ENCODE measurements at regions not wholly inside any gene's neighbourhood (a gene's known extent, or its start where the extent isn't known, plus 50 kb on each side); places are given as distances from the start of the nearest gene placed in this dataset.

DNA sequence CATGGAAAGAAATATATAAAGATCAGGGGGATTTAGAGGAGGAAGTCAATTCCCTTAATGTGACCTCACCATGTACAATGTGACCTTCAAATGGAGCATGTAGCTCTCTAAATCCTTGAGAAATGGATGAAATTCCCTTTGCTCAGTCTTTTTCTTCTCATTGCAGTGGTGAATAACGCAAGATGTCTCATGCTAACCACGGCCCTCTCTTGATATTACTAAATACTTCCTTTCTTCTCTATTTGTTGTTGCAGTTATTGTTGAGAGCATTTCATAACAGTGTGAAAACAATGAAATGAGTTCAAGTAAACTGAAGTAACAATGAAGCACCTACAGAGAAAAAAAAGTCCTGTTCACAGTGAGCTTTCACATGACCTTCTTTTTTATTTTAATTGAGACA, 55.6 kb downstream of the ZNF281 start:
- no peak overlapping the region for H3K27ac ChIP-seq (ENCODE audit: low read length)
- peaks cover 5% of the 10 kb centered on the region for H3K4me1 ChIP-seq (ENCODE audit: control insufficient read depth, low read depth, low read length)
- no peak overlapping the region for H3K4me3 ChIP-seq (ENCODE audit: low read length)
- no peaks in the 10 kb centered on the region for H3K9me3 ChIP-seq (ENCODE audit: control insufficient read depth, low read depth, low read length)
- H3K27me3 ChIP-seq (ENCODE audit: control insufficient read depth, insufficient read depth, low read length) = no peaks in the 10 kb centered on the region
- no peak overlapping the region for H3K9ac ChIP-seq (ENCODE audit: low read length)
- no peaks in the 10 kb centered on the region for H3K36me3 ChIP-seq (ENCODE audit: control insufficient read depth, low read depth, low read length)

DNA sequence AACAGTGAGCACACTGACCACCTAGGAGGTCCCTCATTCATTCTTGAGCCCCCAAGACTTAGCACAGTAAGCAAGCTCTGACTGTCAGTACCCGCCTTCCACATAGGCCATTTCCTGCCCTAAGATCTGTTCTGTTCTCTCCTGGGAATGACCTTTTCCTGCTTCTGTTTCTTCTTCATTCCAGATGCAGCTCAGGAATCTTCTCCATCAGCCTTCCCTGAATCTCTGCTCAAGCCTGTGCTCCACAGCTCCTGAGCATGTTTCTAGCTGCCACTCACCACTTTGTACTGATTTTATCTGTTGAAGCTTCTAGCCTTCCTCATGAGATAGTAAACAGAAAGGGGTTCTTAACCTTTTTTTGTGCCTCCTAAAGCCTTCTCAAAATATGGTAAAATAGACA, 56.6 kb downstream of the ZNF281 start:
- H3K9me3 ChIP-seq (ENCODE audit: control insufficient read depth, low read depth, low read length) = no peaks in the 10 kb centered on the region
- H3K36me3 ChIP-seq (ENCODE audit: control insufficient read depth, low read depth, low read length) = no peaks in the 10 kb centered on the region
- H3K9ac ChIP-seq (ENCODE audit: low read length) = no peak overlapping the region
- H3K27ac ChIP-seq (ENCODE audit: low read length) = no peak overlapping the region
- no peak overlapping the region for H3K4me3 ChIP-seq (ENCODE audit: low read length)
- H3K27me3 ChIP-seq (ENCODE audit: control insufficient read depth, insufficient read depth, low read length) = no peaks in the 10 kb centered on the region
- H3K4me1 ChIP-seq (ENCODE audit: control insufficient read depth, low read depth, low read length) = peaks cover 5% of the 10 kb centered on the region

DNA sequence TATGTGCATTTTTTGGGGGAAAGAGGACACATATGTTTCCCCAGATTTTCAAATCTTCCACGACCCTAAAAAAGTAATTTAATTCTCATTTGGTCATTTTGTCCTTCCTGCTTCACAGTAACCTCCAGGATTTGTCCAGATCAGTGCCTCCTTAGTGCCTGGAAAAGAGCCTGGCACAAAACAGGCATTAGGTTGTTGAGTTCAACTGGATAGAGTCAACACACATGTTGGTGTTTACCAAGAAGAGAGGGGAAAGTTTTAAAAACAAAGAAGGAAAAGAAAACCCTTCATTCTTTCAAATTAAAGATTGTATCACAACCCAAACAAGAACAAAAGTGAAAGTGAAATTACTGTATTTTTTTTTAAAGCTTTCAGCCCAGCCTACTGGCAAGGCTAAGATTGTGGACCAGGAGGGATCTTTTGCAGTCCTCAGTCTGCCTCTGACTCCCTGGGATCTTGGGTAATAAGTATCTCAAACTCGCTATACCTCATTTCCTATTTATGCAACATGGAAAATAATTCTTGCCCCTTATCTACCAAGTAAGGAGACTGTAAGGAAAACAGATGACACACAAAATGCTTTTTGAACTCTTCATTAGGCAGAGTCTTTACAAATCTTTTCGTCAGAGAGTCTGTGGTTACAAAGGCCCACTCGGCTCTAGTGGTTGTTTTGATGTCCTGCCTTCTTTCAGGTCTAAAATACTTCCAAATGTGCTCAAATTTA, 57.8 kb downstream of the ZNF281 start:
- Histone ChIP-seq H3K4me3 (ENCODE audit: low read length) (no peak overlapping the region), H3K36me3 (ENCODE audit: control insufficient read depth, low read depth, low read length) (no peaks in the 10 kb centered on the region), H3K27me3 (ENCODE audit: control insufficient read depth, insufficient read depth, low read length) (no peaks in the 10 kb centered on the region), H3K27ac (ENCODE audit: low read length) (no peak overlapping the region), H3K4me1 (ENCODE audit: control insufficient read depth, low read depth, low read length) (peaks cover 5% of the 10 kb centered on the region), H3K9me3 (ENCODE audit: control insufficient read depth, low read depth, low read length) (no peaks in the 10 kb centered on the region), H3K9ac (ENCODE audit: low read length) (no peak overlapping the region)

DNA sequence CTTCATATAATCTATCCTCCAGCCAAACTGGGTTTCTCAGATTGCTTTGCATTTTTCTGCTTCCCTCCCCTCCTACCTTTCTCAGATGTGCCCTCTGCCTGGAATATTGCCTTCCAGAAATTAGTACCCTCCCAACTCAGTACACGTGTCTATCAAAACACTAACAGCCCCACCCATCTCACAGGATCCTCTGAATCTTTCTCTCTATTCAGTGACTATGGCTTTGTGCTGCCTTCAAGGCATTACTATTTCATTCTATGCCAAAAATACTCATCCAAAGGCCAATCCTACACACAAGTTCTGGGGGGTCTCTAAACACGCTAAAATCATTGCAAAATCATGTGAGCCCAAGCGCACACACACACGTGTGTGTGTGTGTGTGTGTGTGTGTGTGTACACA, 58.4 kb downstream of the ZNF281 start:
- no peaks in the 10 kb centered on the region for H3K27me3 ChIP-seq (ENCODE audit: control insufficient read depth, insufficient read depth, low read length)
- no peaks in the 10 kb centered on the region for H3K36me3 ChIP-seq (ENCODE audit: control insufficient read depth, low read depth, low read length)
- H3K9me3 ChIP-seq (ENCODE audit: control insufficient read depth, low read depth, low read length) = no peaks in the 10 kb centered on the region
- peaks cover 5% of the 10 kb centered on the region for H3K4me1 ChIP-seq (ENCODE audit: control insufficient read depth, low read depth, low read length)
- no peak overlapping the region for H3K27ac ChIP-seq (ENCODE audit: low read length)
- no peak overlapping the region for H3K4me3 ChIP-seq (ENCODE audit: low read length)
- H3K9ac ChIP-seq (ENCODE audit: low read length) = no peak overlapping the region

DNA sequence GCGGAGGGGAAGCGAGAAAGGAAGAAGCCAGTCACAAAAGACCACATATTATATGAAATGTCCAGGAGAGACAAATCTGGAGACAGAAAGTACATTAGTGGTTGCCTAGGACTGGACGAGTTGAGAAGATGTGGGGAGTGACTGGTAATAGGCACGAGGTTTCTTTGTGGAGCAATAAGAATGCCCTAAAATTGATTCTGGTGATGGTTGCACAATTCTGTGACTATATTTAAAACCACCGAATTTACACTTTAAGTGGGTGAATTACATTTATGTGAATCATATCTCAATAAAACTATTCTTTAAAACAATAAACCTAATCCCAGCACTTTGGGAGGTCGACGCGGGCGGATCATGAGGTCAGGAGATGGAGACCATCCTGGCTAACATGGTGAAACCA, 63.1 kb downstream of the ZNF281 start:
- Histone ChIP-seq H3K9ac (ENCODE audit: low read length) (no peak overlapping the region), H3K4me3 (ENCODE audit: low read length) (no peak overlapping the region), H3K27me3 (ENCODE audit: control insufficient read depth, insufficient read depth, low read length) (no peaks in the 10 kb centered on the region), H3K27ac (ENCODE audit: low read length) (no peak overlapping the region), H3K9me3 (ENCODE audit: control insufficient read depth, low read depth, low read length) (no peaks in the 10 kb centered on the region), H3K36me3 (ENCODE audit: control insufficient read depth, low read depth, low read length) (no peaks in the 10 kb centered on the region), H3K4me1 (ENCODE audit: control insufficient read depth, low read depth, low read length) (no peaks in the 10 kb centered on the region)

DNA sequence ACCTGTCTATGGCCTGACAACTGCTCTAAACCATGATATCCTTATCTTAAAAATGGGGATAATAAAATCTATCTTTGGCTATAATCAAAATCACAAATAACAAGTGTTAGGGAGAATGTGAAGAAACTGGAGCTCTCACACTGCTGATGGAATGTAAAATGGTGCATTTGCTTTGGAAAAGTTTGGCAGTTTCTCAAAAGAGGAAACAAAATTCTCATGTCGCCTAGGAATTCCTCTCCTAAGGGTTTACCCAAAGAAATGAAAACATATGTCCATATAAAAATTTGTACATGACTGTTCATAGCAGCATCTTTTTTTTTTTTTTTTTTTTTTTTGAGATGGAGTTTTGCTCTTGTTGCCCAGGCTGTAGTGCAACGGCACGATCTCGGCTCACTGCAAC, 64.3 kb downstream of the ZNF281 start:
- peaks cover 6% of the 10 kb centered on the region for H3K4me1 ChIP-seq (ENCODE audit: control insufficient read depth, low read depth, low read length)
- H3K4me3 ChIP-seq (ENCODE audit: low read length) = no peak overlapping the region
- no peak overlapping the region for H3K27ac ChIP-seq (ENCODE audit: low read length)
- no peaks in the 10 kb centered on the region for H3K9me3 ChIP-seq (ENCODE audit: control insufficient read depth, low read depth, low read length)
- H3K27me3 ChIP-seq (ENCODE audit: control insufficient read depth, insufficient read depth, low read length) = no peaks in the 10 kb centered on the region
- H3K36me3 ChIP-seq (ENCODE audit: control insufficient read depth, low read depth, low read length) = no peaks in the 10 kb centered on the region
- H3K9ac ChIP-seq (ENCODE audit: low read length) = no peak overlapping the region

DNA sequence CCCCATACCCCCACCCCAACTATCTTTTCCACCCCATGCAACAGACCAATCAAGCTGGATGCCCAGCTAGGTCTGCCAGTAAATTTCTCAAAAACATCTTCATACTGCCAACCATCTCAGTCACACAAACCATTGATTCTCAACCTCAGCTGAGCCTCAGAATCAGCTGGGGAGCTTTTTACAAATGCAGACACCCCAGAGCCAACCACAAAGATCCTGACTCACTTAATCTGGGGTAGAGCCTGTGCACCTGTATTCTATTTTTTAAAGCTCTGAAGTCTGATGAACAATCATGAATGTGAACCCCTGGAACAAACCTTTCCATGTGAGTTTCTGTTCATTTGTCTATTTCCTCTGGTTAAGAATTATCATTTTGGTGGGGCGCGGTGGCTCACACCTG, 66.0 kb downstream of the ZNF281 start:
- peaks cover 6% of the 10 kb centered on the region for H3K4me1 ChIP-seq (ENCODE audit: control insufficient read depth, low read depth, low read length)
- H3K36me3 ChIP-seq (ENCODE audit: control insufficient read depth, low read depth, low read length) = no peaks in the 10 kb centered on the region
- no peak overlapping the region for H3K27ac ChIP-seq (ENCODE audit: low read length)
- no peak overlapping the region for H3K9ac ChIP-seq (ENCODE audit: low read length)
- H3K27me3 ChIP-seq (ENCODE audit: control insufficient read depth, insufficient read depth, low read length) = no peaks in the 10 kb centered on the region
- no peaks in the 10 kb centered on the region for H3K9me3 ChIP-seq (ENCODE audit: control insufficient read depth, low read depth, low read length)
- no peak overlapping the region for H3K4me3 ChIP-seq (ENCODE audit: low read length)

DNA sequence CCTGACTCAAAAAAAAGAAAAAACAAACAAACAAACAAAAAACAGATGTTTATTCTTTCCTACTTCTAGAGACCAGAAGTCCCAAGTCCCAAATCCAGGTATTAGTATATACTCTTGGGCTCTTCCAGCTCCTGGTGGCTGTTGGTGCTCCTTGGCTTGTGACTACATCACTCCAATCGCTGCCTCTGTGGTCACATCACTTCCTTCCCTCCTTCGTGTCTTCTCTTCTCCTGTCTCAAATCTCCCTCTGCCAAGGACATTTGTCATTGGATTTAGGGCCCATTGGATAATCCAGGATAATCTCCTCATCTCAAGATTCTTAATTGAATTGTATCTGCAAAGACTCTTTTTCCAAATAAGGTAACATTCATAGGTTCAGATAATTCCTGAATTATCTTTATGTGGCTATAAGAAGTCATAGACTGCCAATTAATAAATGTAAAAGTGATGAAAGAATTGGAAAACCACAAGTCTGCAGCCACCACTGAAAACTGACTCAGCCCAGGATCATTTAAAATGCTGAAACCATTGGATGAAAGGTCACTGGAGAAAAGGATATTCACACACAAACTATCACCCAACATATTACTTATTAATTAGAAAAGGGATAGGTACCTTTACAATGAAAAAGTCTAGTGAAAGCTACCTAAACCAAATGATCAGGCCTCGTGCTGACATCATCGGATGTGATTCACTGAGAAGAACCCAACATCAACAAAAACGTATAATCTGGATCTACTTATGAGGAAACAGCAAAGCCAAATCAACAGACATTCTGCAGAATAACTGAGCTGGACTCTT, 67.1 kb downstream of the ZNF281 start:
- H3K4me3 ChIP-seq (ENCODE audit: low read length) = no peak overlapping the region
- no peaks in the 10 kb centered on the region for H3K9me3 ChIP-seq (ENCODE audit: control insufficient read depth, low read depth, low read length)
- H3K27ac ChIP-seq (ENCODE audit: low read length) = no peak overlapping the region
- H3K27me3 ChIP-seq (ENCODE audit: control insufficient read depth, insufficient read depth, low read length) = no peaks in the 10 kb centered on the region
- no peaks in the 10 kb centered on the region for H3K36me3 ChIP-seq (ENCODE audit: control insufficient read depth, low read depth, low read length)
- H3K9ac ChIP-seq (ENCODE audit: low read length) = no peak overlapping the region
- peaks cover 6% of the 10 kb centered on the region for H3K4me1 ChIP-seq (ENCODE audit: control insufficient read depth, low read depth, low read length)

DNA sequence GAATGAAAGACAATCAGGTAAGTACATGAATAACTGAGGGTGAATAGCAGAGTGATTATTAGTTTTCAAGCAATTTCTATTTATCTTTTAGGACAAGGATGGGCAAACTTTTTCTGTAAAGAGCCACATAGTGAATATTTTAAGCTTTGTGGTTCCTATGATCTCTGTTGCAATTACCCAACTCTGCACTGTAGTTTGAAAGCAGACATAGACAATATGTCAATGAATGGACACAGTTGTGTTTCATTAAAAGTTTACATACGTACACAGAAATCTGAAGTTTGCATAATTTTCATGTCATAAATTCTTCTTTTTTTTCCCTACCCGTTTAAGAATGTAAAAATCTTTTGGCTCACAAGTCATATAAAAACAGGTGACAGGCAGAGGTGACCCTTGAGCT, 71.4 kb downstream of the ZNF281 start:
- Histone ChIP-seq H3K4me1 (ENCODE audit: control insufficient read depth, low read depth, low read length) (peaks cover 19% of the 10 kb centered on the region), H3K27ac (ENCODE audit: low read length) (no peak overlapping the region), H3K36me3 (ENCODE audit: control insufficient read depth, low read depth, low read length) (no peaks in the 10 kb centered on the region), H3K9me3 (ENCODE audit: control insufficient read depth, low read depth, low read length) (no peaks in the 10 kb centered on the region), H3K9ac (ENCODE audit: low read length) (no peak overlapping the region), H3K4me3 (ENCODE audit: low read length) (no peak overlapping the region), H3K27me3 (ENCODE audit: control insufficient read depth, insufficient read depth, low read length) (no peaks in the 10 kb centered on the region)

DNA sequence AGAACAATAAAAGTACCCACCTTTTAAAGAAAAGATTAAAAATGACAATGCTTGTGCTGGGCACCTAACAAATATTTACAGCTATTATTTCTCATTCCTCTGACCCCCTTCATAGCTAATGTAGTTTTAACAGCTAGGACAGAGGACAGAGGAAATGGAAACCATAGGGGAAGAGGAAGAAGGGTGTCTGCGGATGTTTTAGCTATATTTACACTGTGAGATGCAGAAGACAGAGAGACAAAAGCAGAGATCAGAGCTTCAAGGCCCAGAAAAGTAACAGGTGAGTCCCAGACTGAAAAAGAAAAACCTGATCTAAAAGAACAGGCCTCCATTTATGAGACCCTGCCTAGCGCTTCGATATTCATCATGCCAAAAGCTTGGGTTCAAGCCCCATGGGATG, 72.0 kb downstream of the ZNF281 start:
- no peak overlapping the region for H3K27ac ChIP-seq (ENCODE audit: low read length)
- H3K4me1 ChIP-seq (ENCODE audit: control insufficient read depth, low read depth, low read length) = peaks cover 19% of the 10 kb centered on the region
- no peak overlapping the region for H3K9ac ChIP-seq (ENCODE audit: low read length)
- H3K4me3 ChIP-seq (ENCODE audit: low read length) = no peak overlapping the region
- H3K9me3 ChIP-seq (ENCODE audit: control insufficient read depth, low read depth, low read length) = no peaks in the 10 kb centered on the region
- no peaks in the 10 kb centered on the region for H3K36me3 ChIP-seq (ENCODE audit: control insufficient read depth, low read depth, low read length)
- H3K27me3 ChIP-seq (ENCODE audit: control insufficient read depth, insufficient read depth, low read length) = no peaks in the 10 kb centered on the region

DNA sequence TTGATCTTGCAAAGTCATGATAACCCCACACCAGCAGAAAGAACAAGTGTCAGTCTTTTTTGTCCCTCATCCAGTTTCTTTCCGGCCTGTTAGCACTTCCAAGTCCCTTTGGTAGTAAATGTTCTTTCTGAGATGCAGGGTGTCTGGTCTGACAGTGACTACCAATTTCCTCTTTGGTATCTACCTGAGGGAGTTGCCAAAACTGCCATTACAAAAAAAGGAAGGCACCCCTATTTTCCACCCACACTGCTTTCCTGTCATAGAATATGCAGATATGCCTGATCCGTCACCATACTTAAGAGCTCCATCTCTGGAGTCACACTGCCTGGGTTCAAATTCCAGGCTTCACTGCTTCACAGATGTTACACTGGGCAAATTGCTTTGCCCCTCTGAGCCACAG, 72.4 kb downstream of the ZNF281 start:
- Histone ChIP-seq H3K9ac (ENCODE audit: low read length) (no peak overlapping the region), H3K9me3 (ENCODE audit: control insufficient read depth, low read depth, low read length) (no peaks in the 10 kb centered on the region), H3K4me3 (ENCODE audit: low read length) (no peak overlapping the region), H3K36me3 (ENCODE audit: control insufficient read depth, low read depth, low read length) (no peaks in the 10 kb centered on the region), H3K27ac (ENCODE audit: low read length) (no peak overlapping the region), H3K27me3 (ENCODE audit: control insufficient read depth, insufficient read depth, low read length) (no peaks in the 10 kb centered on the region), H3K4me1 (ENCODE audit: control insufficient read depth, low read depth, low read length) (peaks cover 19% of the 10 kb centered on the region)

DNA sequence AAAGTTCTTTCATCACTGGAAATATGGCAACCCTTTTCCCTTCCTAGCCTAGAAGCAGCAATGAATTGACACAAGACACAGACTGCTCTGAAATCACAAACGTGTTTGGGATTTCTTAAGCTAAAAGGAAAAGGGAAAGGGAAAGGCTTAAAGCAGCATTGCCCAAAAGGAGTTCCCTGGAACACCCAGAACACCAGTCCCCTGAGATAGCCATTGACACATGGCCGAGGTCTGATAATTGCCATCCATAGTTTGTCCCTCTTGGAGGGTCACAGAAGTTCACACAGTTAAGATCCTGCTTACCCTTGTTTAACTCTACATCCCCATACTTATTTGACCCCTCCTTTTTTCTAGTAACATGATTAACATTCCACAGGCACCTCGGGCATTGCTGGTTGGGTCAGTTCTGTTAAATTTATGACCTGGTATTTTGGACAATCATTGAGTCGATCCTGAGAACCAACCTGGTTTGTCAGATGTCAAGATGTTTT, 72.9 kb downstream of the ZNF281 start:
- Histone ChIP-seq H3K27me3 (ENCODE audit: control insufficient read depth, insufficient read depth, low read length) (no peaks in the 10 kb centered on the region), H3K36me3 (ENCODE audit: control insufficient read depth, low read depth, low read length) (no peaks in the 10 kb centered on the region), H3K4me3 (ENCODE audit: low read length) (no peak overlapping the region), H3K9ac (ENCODE audit: low read length) (no peak overlapping the region), H3K4me1 (ENCODE audit: control insufficient read depth, low read depth, low read length) (peaks cover 19% of the 10 kb centered on the region), H3K27ac (ENCODE audit: low read length) (no peak overlapping the region), H3K9me3 (ENCODE audit: control insufficient read depth, low read depth, low read length) (no peaks in the 10 kb centered on the region)
